ENCODE measurements at regions not wholly inside any gene's neighbourhood (a gene's known extent, or its start where the extent isn't known, plus 50 kb on each side); places are given as distances from the start of the nearest gene placed in this dataset.

DNA sequence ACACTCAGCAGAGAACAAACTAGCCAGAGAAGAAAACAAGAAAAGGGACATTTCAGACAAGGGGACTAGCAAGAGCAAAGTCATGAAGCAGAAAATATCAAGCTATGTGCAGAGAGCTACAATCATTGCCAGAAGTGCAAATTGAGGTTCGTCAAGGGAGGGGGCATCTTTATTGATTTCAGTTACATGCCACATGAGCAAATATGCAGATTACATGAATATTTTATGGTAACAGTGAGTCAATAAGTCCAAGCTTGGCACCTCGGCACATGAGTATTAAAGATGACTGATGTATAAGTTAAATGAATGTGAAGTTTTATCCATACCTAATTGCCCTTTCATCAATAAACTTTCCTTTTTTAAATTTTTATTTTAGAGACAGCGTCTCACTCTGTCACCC is 238.1 kb upstream of the DIAPH2 start:
- no peak for FAIRE-seq
- no peak for TF ChIP-seq RAD51 (IDR thresholded peaks at IDR 0.05)
- TF ChIP-seq, protein P1, sequence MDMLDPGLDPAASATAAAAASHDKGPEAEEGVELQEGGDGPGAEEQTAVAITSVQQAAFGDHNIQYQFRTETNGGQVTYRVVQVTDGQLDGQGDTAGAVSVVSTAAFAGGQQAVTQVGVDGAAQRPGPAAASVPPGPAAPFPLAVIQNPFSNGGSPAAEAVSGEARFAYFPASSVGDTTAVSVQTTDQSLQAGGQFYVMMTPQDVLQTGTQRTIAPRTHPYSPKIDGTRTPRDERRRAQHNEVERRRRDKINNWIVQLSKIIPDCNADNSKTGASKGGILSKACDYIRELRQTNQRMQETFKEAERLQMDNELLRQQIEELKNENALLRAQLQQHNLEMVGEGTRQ (IDR thresholded peaks at IDR 0.05; ENCODE audit: borderline replicate concordance, low read depth, low read length), result no peak
- TF ChIP-seq, protein P2, sequence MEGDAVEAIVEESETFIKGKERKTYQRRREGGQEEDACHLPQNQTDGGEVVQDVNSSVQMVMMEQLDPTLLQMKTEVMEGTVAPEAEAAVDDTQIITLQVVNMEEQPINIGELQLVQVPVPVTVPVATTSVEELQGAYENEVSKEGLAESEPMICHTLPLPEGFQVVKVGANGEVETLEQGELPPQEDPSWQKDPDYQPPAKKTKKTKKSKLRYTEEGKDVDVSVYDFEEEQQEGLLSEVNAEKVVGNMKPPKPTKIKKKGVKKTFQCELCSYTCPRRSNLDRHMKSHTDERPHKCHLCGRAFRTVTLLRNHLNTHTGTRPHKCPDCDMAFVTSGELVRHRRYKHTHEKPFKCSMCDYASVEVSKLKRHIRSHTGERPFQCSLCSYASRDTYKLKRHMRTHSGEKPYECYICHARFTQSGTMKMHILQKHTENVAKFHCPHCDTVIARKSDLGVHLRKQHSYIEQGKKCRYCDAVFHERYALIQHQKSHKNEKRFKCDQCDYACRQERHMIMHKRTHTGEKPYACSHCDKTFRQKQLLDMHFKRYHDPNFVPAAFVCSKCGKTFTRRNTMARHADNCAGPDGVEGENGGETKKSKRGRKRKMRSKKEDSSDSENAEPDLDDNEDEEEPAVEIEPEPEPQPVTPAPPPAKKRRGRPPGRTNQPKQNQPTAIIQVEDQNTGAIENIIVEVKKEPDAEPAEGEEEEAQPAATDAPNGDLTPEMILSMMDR (IDR thresholded peaks at IDR 0.05 in 2 of 3, conservative IDR thresholded peaks at IDR 0.05 in 1 of 3; ENCODE audit: control insufficient read depth in 2 of 3, extremely low read depth in 1 of 3, insufficient read depth in 1 of 3, low read depth in 3 of 3, low read length in 3 of 3), result no peak
- no peak for TF ChIP-seq ZNF24 (IDR thresholded peaks at IDR 0.05)
- ChIA-PET CTCF (no interaction called here), SMC1A (ENCODE audit: uncharacterized antibody, unreplicated experiment) (no interaction called here), RAD21 (ENCODE audit: unreplicated experiment) (no interaction called here), POLR2A (no interaction called here)
- BruUV-seq (replicated peaks), result no TSS peak
- ATAC-seq, result no peak
- no peak overlapping the region for H3K9ac ChIP-seq (ENCODE audit: control insufficient read depth, insufficient read depth, low read length)
- H3K79me2 ChIP-seq (ENCODE audit: control insufficient read depth, insufficient read depth, low read length), result no peaks in the 10 kb centered on the region
- intact Hi-C loops (cut with micrococcal nuclease; ENCODE audit: unreplicated experiment), result no loop called here
- no peak for DNase-seq (ENCODE audit: low read depth, low spot score)
- H3K4me1 ChIP-seq (ENCODE audit: control insufficient read depth, insufficient read depth, low read length), result no peaks in the 10 kb centered on the region
- H3K4me2 ChIP-seq (ENCODE audit: control insufficient read depth, insufficient read depth), result no peak overlapping the region
- H3K27me3 ChIP-seq (replicated peaks in 1 of 2; ENCODE audit: control insufficient read depth in 2 of 2, insufficient read depth in 2 of 2, low read length in 1 of 2), result no peaks in the 10 kb centered on the region
- 23% methylated on average over 3 of the region's 3 CpGs for WGBS (ENCODE audit: insufficient coverage, insufficient replicate concordance, low lambda C conversion rate, missing lambda C conversion rate)
- no peak overlapping the region for H2AFZ ChIP-seq (ENCODE audit: control insufficient read depth, low read depth, low read length)
- in situ Hi-C loops (cut with MboI), result no loop called here
- no peaks in the 10 kb centered on the region for H4K20me1 ChIP-seq (ENCODE audit: control insufficient read depth, insufficient read depth)
- H3K9me3 ChIP-seq (replicated peaks; ENCODE audit: control insufficient read depth, insufficient read depth, low read length), result no peaks in the 10 kb centered on the region
- H3K27ac ChIP-seq (ENCODE audit: control insufficient read depth, insufficient read depth), result no peak overlapping the region
- no peaks in the 10 kb centered on the region for H3K36me3 ChIP-seq (ENCODE audit: control insufficient read depth in 2 of 2, insufficient read depth in 2 of 2, low read length in 1 of 2)
- no peak overlapping the region for H3K4me3 ChIP-seq

DNA sequence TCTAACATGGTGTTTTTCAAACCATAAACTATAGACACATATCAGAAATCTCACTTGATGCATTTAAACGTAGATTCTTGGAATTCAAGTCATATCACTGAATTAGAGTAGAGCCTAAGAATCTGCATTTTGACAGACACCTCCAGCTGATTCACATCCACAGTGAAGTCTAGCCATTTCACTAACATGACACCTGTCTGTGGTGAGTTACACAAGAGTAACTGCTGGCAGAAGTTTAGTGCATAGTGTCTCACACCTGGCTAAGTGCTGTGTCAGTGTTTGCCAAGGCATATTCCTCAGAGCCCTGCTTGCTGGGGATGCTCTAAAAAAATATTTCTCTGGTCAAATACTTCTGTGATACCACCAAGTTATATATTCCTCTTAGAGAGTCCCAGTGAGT is 237.5 kb upstream of the DIAPH2 start:
- ChIA-PET POLR2A (no interaction called here), RAD21 (ENCODE audit: unreplicated experiment) (no interaction called here), SMC1A (ENCODE audit: uncharacterized antibody, unreplicated experiment) (no interaction called here), CTCF (no interaction called here)
- Histone ChIP-seq H3K4me3 (no peak overlapping the region), H3K27me3 (replicated peaks in 1 of 2; ENCODE audit: control insufficient read depth in 2 of 2, insufficient read depth in 2 of 2, low read length in 1 of 2) (no peaks in the 10 kb centered on the region), H4K20me1 (ENCODE audit: control insufficient read depth, insufficient read depth) (no peaks in the 10 kb centered on the region), H3K79me2 (ENCODE audit: control insufficient read depth, insufficient read depth, low read length) (no peaks in the 10 kb centered on the region), H3K36me3 (ENCODE audit: control insufficient read depth in 2 of 2, insufficient read depth in 2 of 2, low read length in 1 of 2) (no peaks in the 10 kb centered on the region), H3K27ac (ENCODE audit: control insufficient read depth, insufficient read depth) (no peak overlapping the region), H3K4me2 (ENCODE audit: control insufficient read depth, insufficient read depth) (no peak overlapping the region), H3K4me1 (ENCODE audit: control insufficient read depth, insufficient read depth, low read length) (no peaks in the 10 kb centered on the region), H2AFZ (ENCODE audit: control insufficient read depth, low read depth, low read length) (no peak overlapping the region), H3K9me3 (replicated peaks; ENCODE audit: control insufficient read depth, insufficient read depth, low read length) (no peaks in the 10 kb centered on the region), H3K9ac (ENCODE audit: control insufficient read depth, insufficient read depth, low read length) (no peak overlapping the region)
- in situ Hi-C loops (cut with MboI), result no loop called here
- no peak for ATAC-seq
- intact Hi-C loops (cut with micrococcal nuclease; ENCODE audit: unreplicated experiment), result no loop called here
- WGBS (ENCODE audit: insufficient coverage, insufficient replicate concordance, low lambda C conversion rate, missing lambda C conversion rate), result 0% methylated on average over 1 of the region's 1 CpG
- no peak for DNase-seq (ENCODE audit: low read depth, low spot score)
- FAIRE-seq, result no peak
- BruUV-seq (replicated peaks), result no TSS peak
- no peak for TF ChIP-seq POLR2AphosphoS5 (IDR thresholded peaks at IDR 0.05; ENCODE audit: low read length)
- TF ChIP-seq, protein P3, sequence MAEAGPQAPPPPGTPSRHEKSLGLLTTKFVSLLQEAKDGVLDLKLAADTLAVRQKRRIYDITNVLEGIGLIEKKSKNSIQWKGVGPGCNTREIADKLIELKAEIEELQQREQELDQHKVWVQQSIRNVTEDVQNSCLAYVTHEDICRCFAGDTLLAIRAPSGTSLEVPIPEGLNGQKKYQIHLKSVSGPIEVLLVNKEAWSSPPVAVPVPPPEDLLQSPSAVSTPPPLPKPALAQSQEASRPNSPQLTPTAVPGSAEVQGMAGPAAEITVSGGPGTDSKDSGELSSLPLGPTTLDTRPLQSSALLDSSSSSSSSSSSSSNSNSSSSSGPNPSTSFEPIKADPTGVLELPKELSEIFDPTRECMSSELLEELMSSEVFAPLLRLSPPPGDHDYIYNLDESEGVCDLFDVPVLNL (IDR thresholded peaks at IDR 0.05; ENCODE audit: low read depth, low read length), result no peak
- TF ChIP-seq MYB (IDR thresholded peaks at IDR 0.05; ENCODE audit: borderline replicate concordance, low read depth, low read length), result no peak
- no peak for TF ChIP-seq HDGF (IDR thresholded peaks at IDR 0.05)
- TF ChIP-seq, protein P4, sequence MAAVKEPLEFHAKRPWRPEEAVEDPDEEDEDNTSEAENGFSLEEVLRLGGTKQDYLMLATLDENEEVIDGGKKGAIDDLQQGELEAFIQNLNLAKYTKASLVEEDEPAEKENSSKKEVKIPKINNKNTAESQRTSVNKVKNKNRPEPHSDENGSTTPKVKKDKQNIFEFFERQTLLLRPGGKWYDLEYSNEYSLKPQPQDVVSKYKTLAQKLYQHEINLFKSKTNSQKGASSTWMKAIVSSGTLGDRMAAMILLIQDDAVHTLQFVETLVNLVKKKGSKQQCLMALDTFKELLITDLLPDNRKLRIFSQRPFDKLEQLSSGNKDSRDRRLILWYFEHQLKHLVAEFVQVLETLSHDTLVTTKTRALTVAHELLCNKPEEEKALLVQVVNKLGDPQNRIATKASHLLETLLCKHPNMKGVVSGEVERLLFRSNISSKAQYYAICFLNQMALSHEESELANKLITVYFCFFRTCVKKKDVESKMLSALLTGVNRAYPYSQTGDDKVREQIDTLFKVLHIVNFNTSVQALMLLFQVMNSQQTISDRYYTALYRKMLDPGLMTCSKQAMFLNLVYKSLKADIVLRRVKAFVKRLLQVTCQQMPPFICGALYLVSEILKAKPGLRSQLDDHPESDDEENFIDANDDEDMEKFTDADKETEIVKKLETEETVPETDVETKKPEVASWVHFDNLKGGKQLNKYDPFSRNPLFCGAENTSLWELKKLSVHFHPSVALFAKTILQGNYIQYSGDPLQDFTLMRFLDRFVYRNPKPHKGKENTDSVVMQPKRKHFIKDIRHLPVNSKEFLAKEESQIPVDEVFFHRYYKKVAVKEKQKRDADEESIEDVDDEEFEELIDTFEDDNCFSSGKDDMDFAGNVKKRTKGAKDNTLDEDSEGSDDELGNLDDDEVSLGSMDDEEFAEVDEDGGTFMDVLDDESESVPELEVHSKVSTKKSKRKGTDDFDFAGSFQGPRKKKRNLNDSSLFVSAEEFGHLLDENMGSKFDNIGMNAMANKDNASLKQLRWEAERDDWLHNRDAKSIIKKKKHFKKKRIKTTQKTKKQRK (IDR thresholded peaks at IDR 0.05; ENCODE audit: low read depth, low read length), result no peak

Measured in GM12878 (cell line).